ENCODE measurements at regions not wholly inside any gene's neighbourhood (a gene's known extent, or its start where the extent isn't known, plus 50 kb on each side); places are given as distances from the start of the nearest gene placed in this dataset.

- TF ChIP-seq, protein P1, sequence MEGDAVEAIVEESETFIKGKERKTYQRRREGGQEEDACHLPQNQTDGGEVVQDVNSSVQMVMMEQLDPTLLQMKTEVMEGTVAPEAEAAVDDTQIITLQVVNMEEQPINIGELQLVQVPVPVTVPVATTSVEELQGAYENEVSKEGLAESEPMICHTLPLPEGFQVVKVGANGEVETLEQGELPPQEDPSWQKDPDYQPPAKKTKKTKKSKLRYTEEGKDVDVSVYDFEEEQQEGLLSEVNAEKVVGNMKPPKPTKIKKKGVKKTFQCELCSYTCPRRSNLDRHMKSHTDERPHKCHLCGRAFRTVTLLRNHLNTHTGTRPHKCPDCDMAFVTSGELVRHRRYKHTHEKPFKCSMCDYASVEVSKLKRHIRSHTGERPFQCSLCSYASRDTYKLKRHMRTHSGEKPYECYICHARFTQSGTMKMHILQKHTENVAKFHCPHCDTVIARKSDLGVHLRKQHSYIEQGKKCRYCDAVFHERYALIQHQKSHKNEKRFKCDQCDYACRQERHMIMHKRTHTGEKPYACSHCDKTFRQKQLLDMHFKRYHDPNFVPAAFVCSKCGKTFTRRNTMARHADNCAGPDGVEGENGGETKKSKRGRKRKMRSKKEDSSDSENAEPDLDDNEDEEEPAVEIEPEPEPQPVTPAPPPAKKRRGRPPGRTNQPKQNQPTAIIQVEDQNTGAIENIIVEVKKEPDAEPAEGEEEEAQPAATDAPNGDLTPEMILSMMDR (IDR thresholded peaks at IDR 0.05 in 2 of 3, conservative IDR thresholded peaks at IDR 0.05 in 1 of 3; ENCODE audit: control insufficient read depth in 2 of 3, extremely low read depth in 1 of 3, insufficient read depth in 1 of 3, low read depth in 3 of 3, low read length in 3 of 3): no peak
- TF ChIP-seq PAX5 (IDR thresholded peaks at IDR 0.05; ENCODE audit: borderline replicate concordance, low read depth, low read length) (no peak), ESRRA (IDR thresholded peaks at IDR 0.05; ENCODE audit: low read length) (no peak), NR2C1 (IDR thresholded peaks at IDR 0.05) (no peak), TARDBP (IDR thresholded peaks at IDR 0.05; ENCODE audit: borderline replicate concordance) (no peak)
Measured at GRCh38 chr1:41998250-41998649, 79.5 kb upstream of the HIVEP3 start.

Data from GM12878 (cell line).